Stimulated activated memory B cell treated with anti-CD40 and anti-IgM and Interleukin-4, amounts not matched to agents 10 μg/mL and 1 μg/mL and 100 μg/mL, for 72 hours (primary cell): ENCODE measurements at regions not wholly inside any gene's neighbourhood (a gene's known extent, or its start where the extent isn't known, plus 50 kb on each side); places are given as distances from the start of the nearest gene placed in this dataset.

Experiments used
- ATAC-seq: fragments of 150-1000 bp; cut with Tn5 transposase; 2 replicates; pipeline ENCODE4 v1.10.0; 2021
- H3K27ac Mint-ChIP-seq: one replicate; pipeline ENCODE4 v1.8.0; 2022; ENCODE audit warnings: mild to moderate bottlenecking, mixed read lengths
- H3K27me3 Mint-ChIP-seq: one replicate; pipeline ENCODE4 v1.8.0; 2022; ENCODE audit warnings: mixed read lengths
- H3K36me3 Mint-ChIP-seq: one replicate; pipeline ENCODE4 v1.8.0; 2022; ENCODE audit warnings: mixed read lengths
- H3K4me1 Mint-ChIP-seq: one replicate; pipeline ENCODE4 v1.8.0; 2022; ENCODE audit warnings: mixed read lengths
- H3K4me3 Mint-ChIP-seq: one replicate; pipeline ENCODE4 v1.8.0; 2022; ENCODE audit warnings: mild to moderate bottlenecking, moderate library complexity, mixed read lengths
- H3K9me3 Mint-ChIP-seq: one replicate; pipeline ENCODE4 v1.8.0; 2022; ENCODE audit warnings: mixed read lengths

DNA sequence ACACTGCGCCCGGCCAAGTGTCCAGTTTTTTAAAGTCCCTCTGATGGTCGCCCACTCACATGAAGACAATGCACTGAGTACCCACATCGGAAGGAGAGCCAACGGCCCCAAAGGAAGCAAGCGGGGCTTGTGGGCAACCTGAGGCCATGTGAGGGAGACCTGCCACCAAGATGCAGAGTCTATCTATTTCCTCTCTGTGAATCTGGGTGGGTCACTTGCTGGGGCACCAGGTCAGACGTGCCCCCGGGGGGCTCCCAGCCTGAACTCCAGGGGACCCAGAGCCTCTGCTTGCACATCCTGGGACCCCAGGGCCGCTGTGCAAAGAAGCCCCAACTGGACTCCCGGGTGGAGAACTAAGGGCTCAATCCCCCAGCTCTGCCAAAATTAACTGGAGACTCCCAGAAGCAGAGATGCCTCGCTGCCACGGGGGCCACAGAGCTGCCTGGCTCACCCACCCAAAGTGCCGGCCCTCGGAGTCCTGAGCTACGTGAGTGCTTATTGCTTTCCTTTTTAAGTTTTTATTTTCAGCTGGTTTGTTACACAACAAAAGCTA, 106.4 kb downstream of the BRD1 start:
- Mint-ChIP-seq H3K36me3 (no peaks in the 10 kb centered on the region), H3K4me3 (no peak overlapping the region), H3K4me1 (peaks cover 11% of the 10 kb centered on the region), H3K27ac (no peak overlapping the region), H3K9me3 (no peaks in the 10 kb centered on the region), H3K27me3 (peaks cover 51% of the 10 kb centered on the region)
- ATAC-seq, result no peak

DNA sequence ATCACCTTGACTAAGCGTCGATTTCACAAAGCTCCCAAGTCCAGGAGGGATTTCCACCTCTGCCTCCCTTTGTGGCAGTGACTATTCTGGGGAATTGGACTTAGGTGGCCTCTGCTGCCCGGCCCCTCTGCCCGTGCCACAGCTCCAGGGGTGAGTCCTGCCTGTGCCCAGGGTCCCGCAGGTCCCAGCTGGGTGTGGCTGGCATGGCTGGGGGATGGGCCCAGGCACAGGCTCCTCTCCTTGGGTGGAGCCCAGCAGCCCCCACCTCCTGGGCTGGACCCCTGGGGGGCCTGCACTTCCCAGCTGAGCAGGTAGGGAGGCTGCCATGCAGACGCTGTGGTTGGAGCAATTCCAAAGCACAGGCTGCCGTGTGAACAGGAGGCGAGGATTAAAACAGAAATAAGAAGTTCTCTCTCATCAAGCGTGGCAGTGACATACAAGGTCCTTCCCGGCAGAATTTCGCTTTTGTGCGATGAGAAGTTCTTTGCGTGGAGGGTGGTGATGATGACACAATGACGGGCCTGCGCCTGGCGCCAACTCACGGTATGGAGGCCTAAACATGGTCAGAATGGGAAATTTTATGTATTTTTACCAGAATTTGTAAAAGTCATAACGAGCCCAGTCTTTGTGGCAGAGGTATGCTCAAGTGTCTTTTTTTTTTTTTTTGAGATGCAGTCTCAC, 107.3 kb downstream of the BRD1 start:
- Mint-ChIP-seq H3K9me3 (no peaks in the 10 kb centered on the region), H3K27ac (no peak overlapping the region), H3K27me3 (peaks cover 42% of the 10 kb centered on the region), H3K4me1 (peaks cover 11% of the 10 kb centered on the region), H3K36me3 (no peaks in the 10 kb centered on the region), H3K4me3 (no peak overlapping the region)
- ATAC-seq, result no peak

DNA sequence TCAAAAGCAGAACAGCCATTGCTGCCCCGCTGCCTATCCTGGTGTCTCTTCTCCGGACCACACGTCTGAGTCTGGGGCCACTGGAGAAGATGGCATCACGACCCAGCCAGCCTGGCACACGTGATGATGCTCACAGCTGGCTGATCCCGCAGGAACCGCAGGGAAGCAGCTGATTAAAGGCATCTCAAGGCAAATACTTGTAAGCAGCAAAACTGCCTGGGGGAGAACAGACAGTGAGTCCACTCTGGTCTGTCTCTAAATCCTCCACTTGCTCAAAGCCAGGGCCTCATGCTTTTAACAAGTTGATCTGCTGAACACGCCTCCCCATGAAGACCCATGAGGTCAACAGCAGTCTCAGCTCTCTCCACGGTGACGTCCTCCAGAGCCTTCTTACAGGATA, 108.6 kb downstream of the BRD1 start:
- H3K4me1 Mint-ChIP-seq, result peaks cover 4% of the 10 kb centered on the region
- no peak overlapping the region for H3K4me3 Mint-ChIP-seq
- H3K9me3 Mint-ChIP-seq, result no peaks in the 10 kb centered on the region
- peaks cover 33% of the 10 kb centered on the region for H3K27me3 Mint-ChIP-seq
- ATAC-seq, result no peak
- H3K36me3 Mint-ChIP-seq, result no peaks in the 10 kb centered on the region
- no peak overlapping the region for H3K27ac Mint-ChIP-seq

DNA sequence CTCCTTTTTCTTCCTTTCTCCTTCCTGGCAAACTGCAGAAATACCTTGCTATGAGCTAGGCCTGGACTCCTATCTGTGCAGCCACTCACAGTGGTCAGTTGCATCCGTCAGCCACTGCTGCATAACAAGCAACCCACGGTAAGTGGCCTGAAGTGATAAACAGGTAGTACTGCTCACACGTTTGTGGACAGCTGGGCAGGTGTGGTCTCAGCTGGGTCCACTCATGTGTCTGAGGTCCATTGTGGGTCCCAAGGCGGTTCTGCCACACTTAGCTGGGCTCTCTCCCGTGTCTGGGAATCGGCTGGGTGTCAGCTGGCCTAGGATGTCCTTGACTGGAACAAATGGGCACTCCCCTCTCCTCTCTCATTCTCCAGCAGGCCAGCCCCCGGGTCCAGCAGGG, 109.3 kb downstream of the BRD1 start:
- H3K4me1 Mint-ChIP-seq, result no peaks in the 10 kb centered on the region
- H3K9me3 Mint-ChIP-seq, result no peaks in the 10 kb centered on the region
- H3K27ac Mint-ChIP-seq, result no peak overlapping the region
- H3K27me3 Mint-ChIP-seq, result peaks cover 26% of the 10 kb centered on the region
- H3K36me3 Mint-ChIP-seq, result no peaks in the 10 kb centered on the region
- no peak overlapping the region for H3K4me3 Mint-ChIP-seq
- no peak for ATAC-seq

DNA sequence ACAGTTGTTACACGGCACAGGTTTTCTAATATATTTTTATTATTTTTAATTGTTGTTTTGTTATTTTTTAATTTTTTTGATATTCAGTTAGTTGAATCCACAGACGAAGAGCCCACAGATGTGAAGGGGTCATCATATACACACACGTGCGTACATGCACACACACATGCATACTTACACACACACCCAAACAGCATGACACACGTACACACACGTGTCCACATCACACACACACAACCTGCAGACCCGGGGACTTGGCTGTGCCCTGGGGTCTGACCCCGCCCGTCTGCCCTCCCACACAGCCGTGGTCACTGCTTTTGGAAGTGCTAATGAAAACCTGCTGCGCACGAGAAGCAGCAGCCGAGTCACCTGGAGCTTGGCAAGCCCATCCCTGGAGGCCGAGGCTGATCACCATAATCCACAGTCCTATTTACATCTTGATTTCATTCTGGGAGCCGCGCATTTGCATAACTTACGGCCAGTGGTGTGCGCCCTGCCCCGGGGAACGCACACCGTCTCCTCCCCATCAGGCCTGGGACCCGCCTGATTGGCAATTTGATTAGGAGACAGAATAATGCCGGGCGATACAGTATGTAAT, 110.3 kb downstream of the BRD1 start:
- no peak for ATAC-seq
- Mint-ChIP-seq H3K36me3 (no peaks in the 10 kb centered on the region), H3K9me3 (no peaks in the 10 kb centered on the region), H3K4me3 (no peak overlapping the region), H3K27me3 (peaks cover 30% of the 10 kb centered on the region), H3K27ac (no peak overlapping the region), H3K4me1 (no peaks in the 10 kb centered on the region)

DNA sequence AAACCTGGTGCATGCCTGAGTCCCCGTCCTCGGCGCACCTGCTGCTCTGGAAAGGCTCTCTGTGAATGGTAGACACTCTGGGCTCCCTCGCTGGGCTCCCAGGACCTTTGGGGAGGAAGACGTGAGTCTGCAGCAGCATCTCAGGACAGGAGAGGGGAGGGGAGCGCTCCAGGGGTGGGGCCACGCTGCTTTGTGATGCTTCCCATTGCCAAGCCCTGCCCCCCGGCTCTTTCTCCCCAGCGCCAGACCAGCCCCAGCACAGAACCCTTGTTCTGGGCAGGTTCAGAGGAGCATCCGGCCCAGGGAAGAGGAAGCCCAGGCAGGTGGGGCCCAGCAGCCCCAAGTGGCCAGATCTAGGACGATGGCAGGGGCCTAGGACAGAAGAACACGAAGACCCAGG, 111.2 kb downstream of the BRD1 start:
- H3K9me3 Mint-ChIP-seq, result no peaks in the 10 kb centered on the region
- no peak overlapping the region for H3K27ac Mint-ChIP-seq
- no peaks in the 10 kb centered on the region for H3K36me3 Mint-ChIP-seq
- H3K4me3 Mint-ChIP-seq, result no peak overlapping the region
- peaks cover 40% of the 10 kb centered on the region for H3K27me3 Mint-ChIP-seq
- no peak for ATAC-seq
- H3K4me1 Mint-ChIP-seq, result no peaks in the 10 kb centered on the region

DNA sequence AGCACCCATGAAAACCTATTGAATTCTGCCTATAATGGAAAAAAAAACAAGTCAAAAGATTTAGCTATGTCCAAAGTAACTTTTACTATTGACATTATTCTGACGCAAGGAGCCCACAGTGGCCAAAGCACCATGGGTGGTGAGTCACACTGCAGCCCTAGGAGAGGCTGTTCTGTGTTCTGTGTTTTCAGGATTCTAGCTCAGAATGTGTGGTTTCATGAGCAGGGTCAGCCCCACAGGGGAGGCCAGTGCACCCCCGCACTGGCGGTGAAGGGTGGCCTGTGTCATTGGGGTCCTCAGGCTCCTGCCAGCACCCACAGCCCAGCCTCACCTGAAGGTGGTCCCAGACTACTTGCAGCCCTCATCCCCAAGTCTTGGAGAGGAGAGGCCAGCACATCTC, 112.2 kb downstream of the BRD1 start:
- H3K9me3 Mint-ChIP-seq, result peaks cover 3% of the 10 kb centered on the region
- peaks cover 50% of the 10 kb centered on the region for H3K27me3 Mint-ChIP-seq
- ATAC-seq, result no peak
- H3K4me1 Mint-ChIP-seq, result no peaks in the 10 kb centered on the region
- no peak overlapping the region for H3K4me3 Mint-ChIP-seq
- no peaks in the 10 kb centered on the region for H3K36me3 Mint-ChIP-seq
- no peak overlapping the region for H3K27ac Mint-ChIP-seq

DNA sequence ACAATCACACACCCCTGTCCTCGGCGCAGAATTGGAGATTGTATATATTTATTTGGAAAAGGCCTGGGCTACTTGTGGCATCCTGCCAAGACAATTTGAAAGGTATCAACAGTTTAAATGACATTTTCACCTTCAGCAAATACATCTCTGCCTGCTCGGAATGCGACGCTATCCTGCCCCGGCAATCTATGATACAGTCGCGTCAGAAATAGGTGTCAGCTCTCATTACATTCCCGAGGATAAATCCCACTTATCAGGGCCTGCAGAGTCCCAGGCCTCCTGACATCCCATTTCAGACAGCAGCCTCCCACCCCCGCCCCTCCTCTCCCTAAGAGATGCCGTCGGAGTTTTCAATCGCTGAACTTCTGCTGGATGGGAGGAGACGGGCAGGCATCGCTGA, 114.7 kb downstream of the BRD1 start:
- Mint-ChIP-seq H3K4me1 (no peaks in the 10 kb centered on the region), H3K27ac (no peak overlapping the region), H3K27me3 (peaks cover 54% of the 10 kb centered on the region), H3K4me3 (no peak overlapping the region), H3K36me3 (no peaks in the 10 kb centered on the region), H3K9me3 (peaks cover 7% of the 10 kb centered on the region)
- ATAC-seq, result no peak

DNA sequence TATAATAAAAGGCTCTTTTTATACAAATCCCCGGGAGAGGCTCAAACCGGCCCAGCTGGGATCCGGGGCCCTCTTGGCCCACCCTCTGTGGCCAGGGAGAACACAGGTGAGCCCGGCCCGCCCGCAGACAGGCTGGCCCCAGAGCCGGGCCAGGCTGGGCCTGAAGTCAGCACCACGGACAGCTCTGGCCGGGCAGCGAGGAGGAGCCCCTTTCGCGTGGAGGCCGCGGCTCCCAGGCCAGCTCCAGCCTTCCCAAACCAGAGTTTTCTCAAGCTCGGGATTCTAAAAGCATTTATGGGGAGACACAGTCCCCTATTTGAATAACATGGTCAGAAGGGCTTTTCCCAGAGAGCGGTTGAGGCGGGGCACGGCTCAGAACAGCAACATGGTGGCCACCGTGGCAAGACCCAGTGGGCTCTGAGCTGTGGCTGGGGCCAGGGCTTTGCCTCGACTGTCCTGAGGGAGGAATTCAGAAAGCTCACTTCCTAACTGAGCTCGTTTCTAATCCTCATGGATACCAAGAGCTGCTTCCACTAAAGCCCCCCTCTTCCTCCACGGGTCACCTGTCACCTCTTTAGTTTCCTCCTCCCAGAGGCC, 115.4 kb downstream of the BRD1 start:
- no peak for ATAC-seq
- peaks cover 7% of the 10 kb centered on the region for H3K9me3 Mint-ChIP-seq

DNA sequence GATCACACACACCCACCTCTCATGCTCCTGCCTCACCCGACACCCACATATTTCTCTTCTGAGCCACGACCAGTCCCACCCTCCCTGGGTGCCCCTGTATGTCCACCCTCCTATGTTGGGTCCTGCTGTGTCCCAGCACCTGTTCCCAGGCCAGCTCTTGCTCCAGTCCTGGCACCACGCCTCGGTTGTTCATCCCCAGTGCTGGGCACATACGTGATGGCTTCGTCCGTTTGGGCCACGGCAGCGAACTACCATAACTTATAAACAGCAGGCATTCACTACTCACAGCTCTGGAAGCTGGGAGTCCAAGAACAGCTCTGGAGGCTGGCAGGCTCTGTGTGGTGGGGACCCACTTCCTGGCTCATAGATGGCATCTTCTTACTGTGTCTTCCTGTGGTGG, 116.9 kb downstream of the BRD1 start:
- H3K4me3 Mint-ChIP-seq, result no peak overlapping the region
- ATAC-seq, result no peak
- H3K9me3 Mint-ChIP-seq, result peaks cover 7% of the 10 kb centered on the region
- H3K36me3 Mint-ChIP-seq, result no peaks in the 10 kb centered on the region
- H3K4me1 Mint-ChIP-seq, result no peaks in the 10 kb centered on the region
- H3K27ac Mint-ChIP-seq, result no peak overlapping the region
- H3K27me3 Mint-ChIP-seq, result peaks cover 70% of the 10 kb centered on the region

More for the DNA sequence above, 115.4 kb downstream of the BRD1 start:
- H3K4me3 Mint-ChIP-seq, result no peak overlapping the region
- H3K36me3 Mint-ChIP-seq, result no peaks in the 10 kb centered on the region
- H3K27ac Mint-ChIP-seq, result no peak overlapping the region
- peaks cover 60% of the 10 kb centered on the region for H3K27me3 Mint-ChIP-seq
- no peaks in the 10 kb centered on the region for H3K4me1 Mint-ChIP-seq

DNA sequence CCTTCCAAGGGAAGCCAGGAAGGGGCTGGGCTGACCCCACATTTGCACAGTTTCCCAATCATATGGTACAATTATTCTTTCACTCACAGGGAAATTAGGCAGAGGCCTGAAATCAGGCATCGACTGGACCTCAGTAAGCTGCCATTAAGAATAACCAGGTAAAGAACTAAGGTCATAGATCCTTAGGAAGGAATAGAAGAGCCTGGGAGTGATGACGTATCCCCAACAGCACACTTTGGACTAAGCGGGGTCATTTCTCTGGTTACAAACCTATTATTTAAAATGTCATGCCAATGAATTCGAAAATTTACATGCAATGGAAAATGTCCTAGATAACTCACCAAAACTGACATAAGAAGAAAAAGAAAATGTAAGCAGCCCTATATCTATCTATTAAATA, 118.2 kb downstream of the BRD1 start:
- ATAC-seq, result no peak
- Mint-ChIP-seq H3K4me3 (no peak overlapping the region), H3K4me1 (no peaks in the 10 kb centered on the region), H3K27ac (no peak overlapping the region), H3K27me3 (peaks cover 83% of the 10 kb centered on the region), H3K36me3 (no peaks in the 10 kb centered on the region), H3K9me3 (peaks cover 7% of the 10 kb centered on the region)

DNA sequence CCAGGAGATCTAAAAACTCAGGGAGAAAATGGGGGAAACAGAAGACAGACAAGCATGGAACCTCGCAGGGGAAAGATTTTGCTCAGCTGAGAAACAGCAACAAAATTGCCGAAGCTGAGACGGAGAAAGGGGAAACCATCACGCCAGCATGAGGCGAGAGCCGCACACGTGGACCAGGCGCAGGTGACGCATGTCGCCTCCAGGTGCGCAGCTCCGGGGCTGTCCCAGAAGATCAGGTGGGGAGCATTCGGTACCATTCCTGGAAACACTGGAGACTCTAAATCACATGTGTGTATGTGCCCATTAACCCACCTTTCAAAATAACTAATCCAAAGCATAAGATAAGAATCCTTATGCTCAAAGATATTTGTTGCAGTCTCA, 121.7 kb downstream of the BRD1 start:
- H3K36me3 Mint-ChIP-seq, result peaks cover 2% of the 10 kb centered on the region
- H3K4me3 Mint-ChIP-seq, result no peak overlapping the region
- no peak overlapping the region for H3K27ac Mint-ChIP-seq
- H3K27me3 Mint-ChIP-seq, result peaks cover 84% of the 10 kb centered on the region
- H3K4me1 Mint-ChIP-seq, result no peaks in the 10 kb centered on the region
- ATAC-seq, result no peak
- peaks cover 12% of the 10 kb centered on the region for H3K9me3 Mint-ChIP-seq

DNA sequence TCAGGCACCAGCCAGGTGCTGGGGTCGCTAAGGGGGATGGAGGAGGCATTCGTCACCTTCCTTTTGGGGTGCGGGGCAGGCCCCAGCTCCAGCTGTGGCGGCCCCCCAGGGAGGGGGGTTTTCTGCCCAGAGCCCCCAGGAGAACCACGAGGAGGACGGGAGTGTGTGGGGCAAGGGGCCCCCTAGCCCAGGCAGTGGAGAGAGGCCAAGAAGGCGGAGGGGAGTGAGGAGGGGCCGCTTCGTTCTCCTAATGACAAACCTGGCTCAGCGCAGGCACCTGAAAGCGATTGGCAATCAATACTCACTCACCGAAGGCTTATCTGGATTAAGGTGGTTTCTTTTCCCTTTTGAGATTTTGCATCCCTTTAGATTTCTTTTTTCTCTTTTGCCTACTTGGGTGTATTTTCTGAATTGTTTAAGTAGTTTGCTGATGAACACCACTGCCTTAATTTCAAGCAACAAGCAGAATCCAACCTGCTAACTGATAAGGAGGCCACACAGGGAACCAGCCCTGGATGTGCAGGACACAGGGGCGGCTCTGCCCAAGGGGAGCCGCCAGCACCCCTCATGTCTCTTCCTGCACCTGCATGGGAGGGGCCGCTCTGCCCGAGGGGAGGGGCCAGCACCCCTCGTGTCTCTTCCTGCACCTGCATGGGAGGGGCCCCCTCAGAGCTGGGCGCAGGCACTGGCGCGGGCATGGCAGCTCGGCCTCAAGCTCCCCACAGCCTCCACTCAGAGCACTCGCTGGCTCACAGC, 122.3 kb downstream of the BRD1 start:
- Mint-ChIP-seq H3K4me3 (no peak overlapping the region), H3K4me1 (no peaks in the 10 kb centered on the region), H3K36me3 (peaks cover 6% of the 10 kb centered on the region), H3K27ac (no peak overlapping the region), H3K27me3 (peaks cover 84% of the 10 kb centered on the region), H3K9me3 (peaks cover 13% of the 10 kb centered on the region)
- ATAC-seq, result no peak

DNA sequence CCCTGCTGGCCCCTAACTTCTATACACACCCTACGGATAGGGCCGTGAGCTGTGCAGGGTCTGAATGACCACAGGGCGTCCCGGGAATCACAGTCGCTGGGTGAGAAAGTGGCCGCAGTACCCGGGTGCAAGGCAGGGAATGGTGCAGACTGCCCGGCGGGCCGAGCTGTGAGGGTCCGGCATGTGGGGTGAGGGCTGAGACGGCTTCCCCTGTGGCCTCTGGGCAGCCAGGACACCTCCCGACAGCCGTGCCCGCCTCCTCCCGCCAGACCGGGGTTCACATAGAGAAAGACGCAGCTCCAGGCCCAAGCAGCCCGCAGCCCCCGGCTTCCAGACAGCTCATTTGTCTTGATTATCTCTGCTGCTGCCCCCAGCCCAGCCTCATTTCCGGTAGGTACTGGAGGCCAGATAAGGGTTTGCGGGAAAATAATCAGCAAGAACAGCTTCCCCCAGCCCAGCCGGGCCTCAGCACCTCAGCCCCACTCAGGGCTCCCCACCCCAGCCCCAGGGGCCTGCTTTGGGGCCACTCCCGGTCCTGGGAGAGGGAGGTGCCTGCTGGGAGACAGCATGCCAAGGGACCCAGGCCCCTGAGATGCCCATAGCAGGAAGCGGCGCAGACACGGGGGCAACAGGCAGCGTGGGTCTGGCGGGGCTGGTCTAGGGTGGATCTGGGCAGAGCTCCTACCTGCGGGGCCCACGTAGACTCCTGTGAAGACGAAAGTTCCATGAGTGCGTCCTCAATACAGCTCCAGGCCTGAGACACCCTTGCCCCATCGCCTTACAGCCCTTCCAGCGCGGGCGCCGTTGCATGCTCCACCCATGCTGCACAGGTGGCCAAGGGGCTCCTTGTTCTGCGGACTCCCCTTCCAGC, 123.1 kb downstream of the BRD1 start:
- Mint-ChIP-seq H3K9me3 (peaks cover 10% of the 10 kb centered on the region), H3K4me3 (no peak overlapping the region)

DNA sequence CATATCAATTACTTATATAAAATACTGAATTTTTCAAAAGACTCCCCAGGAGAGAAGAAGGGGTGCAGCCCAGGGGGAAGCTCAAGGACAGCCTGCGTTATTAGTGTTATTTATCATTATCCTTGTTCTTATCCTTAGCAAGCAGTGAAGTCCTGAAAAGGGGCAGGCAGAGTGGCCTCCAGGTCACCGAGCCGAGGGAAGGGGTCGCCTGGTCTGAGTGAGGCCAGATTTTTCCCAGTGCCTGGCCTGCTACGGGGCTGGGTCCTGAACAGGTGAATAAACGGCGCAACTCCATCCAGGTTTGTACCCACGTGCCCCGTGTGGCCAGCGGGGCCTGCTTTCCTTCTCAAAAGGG, 123.7 kb downstream of the BRD1 start:
- H3K27ac Mint-ChIP-seq, result no peak overlapping the region
- H3K4me1 Mint-ChIP-seq, result no peaks in the 10 kb centered on the region
- no peak for ATAC-seq
- H3K27me3 Mint-ChIP-seq, result peaks cover 73% of the 10 kb centered on the region
- no peak overlapping the region for H3K4me3 Mint-ChIP-seq
- peaks cover 6% of the 10 kb centered on the region for H3K36me3 Mint-ChIP-seq
- peaks cover 10% of the 10 kb centered on the region for H3K9me3 Mint-ChIP-seq

More for the DNA sequence above, 123.1 kb downstream of the BRD1 start:
- ATAC-seq, result no peak
- peaks cover 79% of the 10 kb centered on the region for H3K27me3 Mint-ChIP-seq
- H3K36me3 Mint-ChIP-seq, result peaks cover 6% of the 10 kb centered on the region
- H3K27ac Mint-ChIP-seq, result no peak overlapping the region
- H3K4me1 Mint-ChIP-seq, result no peaks in the 10 kb centered on the region
